Activated CD4-positive, alpha-beta T cell treated with anti-CD3 and anti-CD28 coated beads for 36 hours (primary cell): ENCODE measurements at regions not wholly inside any gene's neighbourhood (a gene's known extent, or its start where the extent isn't known, plus 50 kb on each side); places are given as distances from the start of the nearest gene placed in this dataset.
A peak's percentile ranks its signal among the peaks of the same experiment; 100 is the strongest.
"Not testable (repeated sequence)": the region's sequence is repeated elsewhere in the genome, so short reads cannot be mapped to it uniquely, and the experiment has no call there.

Experiments
- ATAC-seq: fragments of 200-7000 bp; cut with Tn5 transposase; one replicate; pipeline ENCODE4 v1.10.0; 2021; ENCODE audit warnings: mild to moderate bottlenecking, moderate library complexity
- CTCF ChIA-PET: fragments of 350-600 bp; sonication (Branson Sonifier 250); formaldehyde crosslinking; loops from one replicate; lab custom pipeline; 2021; ENCODE audit warnings: antibody characterized with exemption; lab: Charles Lee
- POLR2A ChIA-PET: fragments of 350-600 bp; sonication (Branson Sonifier 250); formaldehyde crosslinking; loops from one replicate; lab custom pipeline; 2021; ENCODE audit warnings: antibody characterized with exemption, inconsistent platforms; lab: Charles Lee
- DNase-seq: peaks from one replicate; pipeline ENCODE4 v3.0.0-alpha.2; 2020
- H3K27ac Mint-ChIP-seq: one replicate; pipeline ENCODE4 v1.8.0; 2021; ENCODE audit warnings: mixed read lengths
- H3K27me3 Mint-ChIP-seq: one replicate; pipeline ENCODE4 v1.8.0; 2021; ENCODE audit warnings: mixed read lengths
- H3K36me3 Mint-ChIP-seq: one replicate; pipeline ENCODE4 v1.8.0; 2021; ENCODE audit warnings: low read depth, mixed read lengths
- H3K4me1 Mint-ChIP-seq: one replicate; pipeline ENCODE4 v1.8.0; 2021; ENCODE audit warnings: mixed read lengths
- H3K4me3 Mint-ChIP-seq: one replicate; pipeline ENCODE4 v1.8.0; 2021; ENCODE audit warnings: mild to moderate bottlenecking, moderate library complexity, mixed read lengths
- H3K9me3 Mint-ChIP-seq: one replicate; pipeline ENCODE4 v1.8.0; 2021; ENCODE audit warnings: low read depth, mixed read lengths
- intact Hi-C, 2 experiments: fragments of 100-400 bp; cut with DNase I in 1 of 2; cut with micrococcal nuclease in 1 of 2; formaldehyde crosslinking; loops; one replicate each; pipeline versions ENCODE4 v1.14.2 to v1.15.1; 2022 to 2024; cut with DNase I, micrococcal nuclease

DNA sequence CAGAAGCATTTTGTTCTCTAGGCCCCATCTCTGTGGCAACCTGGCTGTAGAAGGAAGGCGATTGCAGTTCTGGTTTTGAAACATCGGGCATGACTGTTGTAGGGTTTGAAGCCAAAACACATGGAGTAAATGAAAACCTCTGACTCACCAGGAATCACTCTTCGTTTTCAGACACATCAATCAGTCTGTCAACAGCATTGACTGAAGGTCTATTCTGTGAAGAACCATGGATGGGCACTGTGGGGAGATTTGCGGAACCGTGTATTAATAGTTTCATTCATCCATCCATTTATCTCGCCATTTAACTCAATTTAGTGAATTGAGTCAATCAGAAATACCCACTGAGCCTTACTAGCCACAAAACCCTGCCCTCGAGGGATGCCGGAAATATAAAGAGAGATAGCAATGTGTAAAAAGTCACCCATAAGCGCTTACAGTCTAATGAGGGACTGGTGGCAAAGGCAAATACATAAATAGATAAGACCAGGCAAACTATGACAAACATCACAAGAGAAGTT lies 364.6 kb upstream of the PROX1 start:
- H3K27me3 Mint-ChIP-seq, result peaks cover 17% of the 10 kb centered on the region
- no peaks in the 10 kb centered on the region for H3K9me3 Mint-ChIP-seq
- POLR2A ChIA-PET, result no interaction called here
- no peaks in the 10 kb centered on the region for H3K36me3 Mint-ChIP-seq
- ATAC-seq (peak; percentile 57), DNase-seq (no peak)
- CTCF ChIA-PET, result no interaction called here
- H3K4me1 Mint-ChIP-seq, result peaks cover 11% of the 10 kb centered on the region
- no peak overlapping the region for H3K27ac Mint-ChIP-seq
- intact Hi-C loops, result no loop called here
- H3K4me3 Mint-ChIP-seq, result no peak overlapping the region

GRCh38 chr1:213623862-213624261 lies 363.9 kb upstream of the PROX1 start:
- ChIA-PET POLR2A (no interaction called here), CTCF (no interaction called here)
- ATAC-seq, result no peak
- H3K4me3 Mint-ChIP-seq, result no peak overlapping the region
- H3K27ac Mint-ChIP-seq, result no peak overlapping the region
- no peaks in the 10 kb centered on the region for H3K36me3 Mint-ChIP-seq
- H3K27me3 Mint-ChIP-seq, result peaks cover 17% of the 10 kb centered on the region
- DNase-seq, result no peak
- H3K4me1 Mint-ChIP-seq, result peaks cover 11% of the 10 kb centered on the region
- H3K9me3 Mint-ChIP-seq, result no peaks in the 10 kb centered on the region
- intact Hi-C loops, result no loop called here

DNA sequence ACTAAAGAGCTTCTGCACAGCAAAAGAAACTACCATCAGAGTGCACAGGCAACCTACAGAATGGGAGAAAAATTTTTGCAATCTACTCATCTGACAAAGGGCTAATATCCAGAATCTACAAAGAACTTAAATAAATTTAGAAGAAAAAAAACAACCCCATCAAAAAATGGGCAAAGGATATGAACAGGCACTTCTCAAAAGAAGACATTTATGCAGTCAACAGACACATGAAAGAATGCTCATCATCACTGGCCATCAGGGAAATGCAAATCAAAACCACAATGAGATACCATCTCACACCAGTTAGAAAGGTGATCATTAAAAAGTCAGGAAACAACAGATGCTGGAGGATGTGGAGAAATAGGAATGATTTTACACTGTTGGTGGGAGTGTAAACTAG lies 351.0 kb upstream of the PROX1 start:
- H3K27me3 Mint-ChIP-seq, DNase-seq, H3K27ac Mint-ChIP-seq, H3K4me1 Mint-ChIP-seq, intact Hi-C loops, H3K9me3 Mint-ChIP-seq, H3K4me3 Mint-ChIP-seq, ATAC-seq, POLR2A ChIA-PET, CTCF ChIA-PET, H3K36me3 Mint-ChIP-seq: not testable (repeated sequence)

DNA sequence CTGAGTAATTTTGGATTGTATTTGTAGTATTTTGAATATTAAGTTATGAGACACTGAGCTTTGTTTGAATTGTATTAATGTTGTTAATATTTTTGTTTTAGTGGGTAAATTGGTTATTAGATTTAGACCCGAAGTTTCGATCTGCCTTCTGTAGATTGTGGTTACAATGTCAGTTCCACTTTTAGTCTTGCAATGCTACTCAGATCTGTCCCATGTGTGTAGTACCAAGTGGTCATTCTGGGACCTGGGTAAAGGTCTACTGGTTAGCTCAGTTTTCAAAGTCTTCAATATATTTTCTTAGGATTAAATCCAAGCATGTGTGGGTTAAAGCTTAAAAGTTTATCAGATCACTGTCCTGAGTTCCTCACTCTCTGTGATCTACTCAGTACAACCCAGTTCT lies 346.5 kb upstream of the PROX1 start:
- peaks cover 5% of the 10 kb centered on the region for H3K27me3 Mint-ChIP-seq
- intact Hi-C loops, result no loop called here
- no peaks in the 10 kb centered on the region for H3K36me3 Mint-ChIP-seq
- CTCF ChIA-PET, result no interaction called here
- POLR2A ChIA-PET, result no interaction called here
- H3K4me3 Mint-ChIP-seq, result no peak overlapping the region
- ATAC-seq (no peak), DNase-seq (no peak)
- no peaks in the 10 kb centered on the region for H3K4me1 Mint-ChIP-seq
- H3K9me3 Mint-ChIP-seq, result peaks cover 2% of the 10 kb centered on the region
- no peak overlapping the region for H3K27ac Mint-ChIP-seq

DNA sequence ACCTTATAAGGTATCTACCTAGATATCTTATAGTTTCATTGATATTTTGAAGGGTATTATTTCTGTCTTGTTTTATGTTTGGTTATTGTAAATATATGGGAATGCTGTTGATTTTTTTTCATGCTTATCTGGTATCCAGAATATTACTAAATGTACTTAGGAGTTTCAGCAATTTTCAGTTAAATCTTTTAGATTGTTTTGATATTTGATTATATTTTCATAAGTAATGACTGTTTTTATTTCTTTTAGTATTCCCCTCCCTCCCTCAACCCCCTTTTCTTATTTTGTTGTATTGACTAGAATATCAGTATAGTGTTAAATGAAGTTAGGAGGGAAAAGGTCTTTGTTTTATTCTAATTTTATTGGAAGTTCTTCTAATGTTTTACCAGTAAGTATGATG lies 344.4 kb upstream of the PROX1 start:
- Mint-ChIP-seq H3K27ac (no peak overlapping the region), H3K4me1 (no peaks in the 10 kb centered on the region), H3K9me3 (no peaks in the 10 kb centered on the region), H3K27me3 (peaks cover 6% of the 10 kb centered on the region), H3K36me3 (no peaks in the 10 kb centered on the region), H3K4me3 (no peak overlapping the region)
- ATAC-seq, result no peak
- ChIA-PET CTCF (no interaction called here), POLR2A (no interaction called here)
- intact Hi-C loops, result no loop called here
- no peak for DNase-seq

- DNase-seq, result no peak
- POLR2A ChIA-PET, result no interaction called here
- CTCF ChIA-PET, result no interaction called here
- no peak overlapping the region for H3K4me3 Mint-ChIP-seq
- ATAC-seq, result no peak
- H3K27ac Mint-ChIP-seq, result no peak overlapping the region
- no peaks in the 10 kb centered on the region for H3K9me3 Mint-ChIP-seq
- H3K27me3 Mint-ChIP-seq, result peaks cover 13% of the 10 kb centered on the region
- no peaks in the 10 kb centered on the region for H3K36me3 Mint-ChIP-seq
- intact Hi-C loops, result no loop called here
- H3K4me1 Mint-ChIP-seq, result no peaks in the 10 kb centered on the region
These were observed 339.7 kb upstream of the PROX1 start for GRCh38 chr1:213647864-213648650.

GRCh38 chr1:213649373-213649772 lies 338.4 kb upstream of the PROX1 start:
- Mint-ChIP-seq H3K9me3 (no peaks in the 10 kb centered on the region), H3K27ac (no peak overlapping the region), H3K36me3 (no peaks in the 10 kb centered on the region), H3K4me3 (no peak overlapping the region), H3K27me3 (peaks cover 11% of the 10 kb centered on the region), H3K4me1 (no peaks in the 10 kb centered on the region)
- intact Hi-C loops, result no loop called here
- ChIA-PET CTCF (no interaction called here), POLR2A (no interaction called here)
- DNase-seq (no peak), ATAC-seq (no peak)

DNA sequence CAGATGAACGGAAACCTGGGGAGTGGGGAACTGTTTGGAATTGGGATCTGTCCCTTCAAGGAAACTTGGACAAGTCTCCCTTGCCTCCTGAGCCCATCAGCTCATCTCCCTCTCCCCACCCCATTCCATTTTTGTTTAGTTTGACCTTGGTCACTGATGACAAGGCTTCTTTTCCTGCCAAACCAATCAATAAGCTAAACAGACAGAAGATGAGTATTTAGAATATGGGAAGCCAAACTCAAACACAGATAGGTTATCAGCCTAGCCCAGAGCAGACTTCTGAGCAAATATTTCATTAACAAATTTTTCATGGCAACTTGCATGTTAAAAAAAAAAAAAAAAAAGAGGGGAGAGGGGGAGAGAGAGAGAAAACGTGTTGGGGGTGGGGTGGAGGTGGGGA lies 337.2 kb upstream of the PROX1 start:
- ChIA-PET CTCF (no interaction called here), POLR2A (no interaction called here)
- no peaks in the 10 kb centered on the region for H3K9me3 Mint-ChIP-seq
- H3K4me1 Mint-ChIP-seq, result no peaks in the 10 kb centered on the region
- H3K27ac Mint-ChIP-seq, result no peak overlapping the region
- H3K36me3 Mint-ChIP-seq, result no peaks in the 10 kb centered on the region
- intact Hi-C loops, result no loop called here
- H3K4me3 Mint-ChIP-seq, result no peak overlapping the region
- peaks cover 11% of the 10 kb centered on the region for H3K27me3 Mint-ChIP-seq
- no peak for DNase-seq
- no peak for ATAC-seq

- Mint-ChIP-seq H3K4me3 (no peak overlapping the region), H3K27ac (no peak overlapping the region), H3K9me3 (no peaks in the 10 kb centered on the region), H3K36me3 (no peaks in the 10 kb centered on the region), H3K4me1 (no peaks in the 10 kb centered on the region), H3K27me3 (peaks cover 11% of the 10 kb centered on the region)
- CTCF ChIA-PET, result no interaction called here
- DNase-seq (no peak), ATAC-seq (no peak)
- POLR2A ChIA-PET, result no interaction called here
- intact Hi-C loops, result no loop called here
These were observed 336.7 kb upstream of the PROX1 start for GRCh38 chr1:213651077-213651476.

DNA sequence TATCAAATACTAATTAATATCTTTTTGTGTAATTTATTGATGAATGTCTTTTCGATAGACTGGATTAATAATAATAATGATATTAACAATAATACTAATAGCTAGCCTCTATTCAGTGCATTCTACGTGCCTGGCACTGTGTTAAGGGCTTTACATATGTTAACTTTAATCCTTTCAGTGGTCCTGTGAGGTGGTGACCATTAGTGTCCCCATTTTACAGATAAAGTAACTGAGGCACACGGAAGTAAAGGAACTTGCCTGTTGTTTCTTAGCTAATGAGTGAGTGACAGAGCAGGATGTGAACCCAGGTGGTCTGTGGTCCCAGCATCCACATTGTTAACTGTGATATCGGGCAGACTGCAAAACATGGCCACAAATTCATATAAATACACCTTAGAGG lies 335.7 kb upstream of the PROX1 start:
- Mint-ChIP-seq H3K36me3 (no peaks in the 10 kb centered on the region), H3K27me3 (peaks cover 7% of the 10 kb centered on the region), H3K4me1 (no peaks in the 10 kb centered on the region), H3K27ac (no peak overlapping the region), H3K4me3 (no peak overlapping the region), H3K9me3 (no peaks in the 10 kb centered on the region)
- no peak for ATAC-seq
- CTCF ChIA-PET, result no interaction called here
- intact Hi-C loops, result no loop called here
- POLR2A ChIA-PET, result no interaction called here
- DNase-seq, result no peak

DNA sequence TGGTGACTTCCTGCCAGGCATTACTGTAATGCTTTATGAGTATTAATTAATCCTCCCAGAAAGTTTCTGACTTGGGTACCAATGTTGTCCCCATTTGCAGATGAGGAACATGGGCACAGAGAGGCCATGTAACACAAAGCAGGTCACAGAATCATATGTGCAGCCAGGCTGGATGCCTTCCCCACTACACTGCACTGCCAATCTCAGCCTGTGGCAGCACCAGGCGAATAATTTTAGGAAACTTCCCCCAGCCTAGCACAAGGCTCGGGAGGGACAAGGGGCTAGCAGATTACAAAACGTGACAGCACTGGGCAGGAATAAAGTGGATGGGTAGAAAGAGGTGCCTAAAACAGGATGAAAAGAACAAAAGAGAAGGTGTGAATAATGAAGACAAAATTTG lies 331.7 kb upstream of the PROX1 start:
- ATAC-seq, result no peak
- CTCF ChIA-PET, result no interaction called here
- H3K9me3 Mint-ChIP-seq, result no peaks in the 10 kb centered on the region
- DNase-seq, result no peak
- H3K4me1 Mint-ChIP-seq, result no peaks in the 10 kb centered on the region
- H3K4me3 Mint-ChIP-seq, result no peak overlapping the region
- H3K27me3 Mint-ChIP-seq, result no peaks in the 10 kb centered on the region
- intact Hi-C loops, result no loop called here
- POLR2A ChIA-PET, result no interaction called here
- H3K36me3 Mint-ChIP-seq, result no peaks in the 10 kb centered on the region
- H3K27ac Mint-ChIP-seq, result no peak overlapping the region

DNA sequence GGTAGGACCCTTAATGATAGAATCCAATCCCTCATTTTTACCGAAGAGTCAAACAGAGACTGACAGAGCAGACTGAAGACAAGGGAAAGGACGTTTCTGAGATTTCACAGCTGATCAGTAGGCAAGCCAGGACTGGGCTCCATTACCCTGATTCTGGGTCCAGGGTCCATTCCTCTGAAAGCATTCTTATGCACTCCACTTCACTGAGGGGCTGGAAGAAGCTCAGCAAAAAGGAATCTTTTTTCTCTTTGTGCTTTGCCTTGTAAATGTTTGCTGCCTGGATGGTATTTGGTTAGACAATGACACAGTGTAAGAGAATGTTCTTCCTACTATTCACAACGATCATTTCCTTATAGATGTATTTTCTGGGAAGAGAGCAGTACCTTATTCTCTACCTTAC lies 331.3 kb upstream of the PROX1 start:
- Mint-ChIP-seq H3K4me1 (no peaks in the 10 kb centered on the region), H3K9me3 (no peaks in the 10 kb centered on the region), H3K4me3 (no peak overlapping the region), H3K27me3 (no peaks in the 10 kb centered on the region), H3K36me3 (no peaks in the 10 kb centered on the region), H3K27ac (no peak overlapping the region)
- ChIA-PET CTCF (no interaction called here), POLR2A (no interaction called here)
- DNase-seq, result no peak
- ATAC-seq, result no peak
- intact Hi-C loops, result no loop called here
